ENCODE measurements at regions not wholly inside any gene's neighbourhood (a gene's known extent, or its start where the extent isn't known, plus 50 kb on each side); places are given as distances from the start of the nearest gene placed in this dataset.
"Not testable (repeated sequence)": the region's sequence is repeated elsewhere in the genome, so short reads cannot be mapped to it uniquely, and the experiment has no call there.

DNA sequence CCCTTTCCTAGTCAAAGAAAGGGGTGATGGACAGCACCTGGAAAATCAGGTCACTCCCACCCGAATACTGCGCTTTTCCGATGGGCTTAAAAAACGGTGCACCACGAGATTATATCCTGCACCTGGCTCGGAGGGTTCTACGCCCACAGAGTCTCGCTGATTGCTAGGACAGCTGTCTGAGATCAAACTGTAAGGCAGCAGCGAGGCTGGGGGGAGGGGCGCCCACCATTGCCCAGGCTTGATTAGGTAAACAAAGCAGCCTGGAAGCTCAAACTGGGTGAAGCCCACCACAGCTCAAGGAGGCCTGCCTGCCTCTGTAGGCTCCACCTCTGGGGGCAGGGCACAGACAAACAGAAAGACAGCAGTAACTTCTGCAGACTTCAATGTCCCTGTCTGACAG is 783.4 kb downstream of the NSUN3 start:
- not testable (repeated sequence) for DNase-seq (ENCODE audit: low read depth)

DNA sequence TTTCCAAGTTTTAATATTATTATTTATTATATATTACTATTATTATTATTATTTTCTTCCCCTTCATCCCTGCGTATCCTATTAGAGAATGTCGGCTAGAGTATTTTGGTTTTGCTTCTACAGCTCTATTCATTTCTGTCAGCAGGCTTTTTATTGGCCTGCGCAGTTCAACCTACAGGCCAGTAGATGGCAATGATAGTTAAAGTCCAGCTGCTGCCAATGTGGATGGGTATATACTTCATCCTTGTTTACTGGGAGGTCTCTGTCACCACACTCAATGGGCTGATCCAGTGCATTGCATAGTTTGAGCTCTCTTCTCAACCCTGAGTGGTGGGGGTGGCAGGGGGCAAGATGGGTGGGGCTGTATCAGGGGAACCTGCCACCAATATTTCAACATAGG is 799.8 kb downstream of the NSUN3 start:
- peak; percentile 1 for DNase-seq (ENCODE audit: low read depth)

GRCh38 chr3:94869059-94869547 is 806.2 kb downstream of the NSUN3 start:
- DNase-seq (ENCODE audit: low read depth): no peak

DNA sequence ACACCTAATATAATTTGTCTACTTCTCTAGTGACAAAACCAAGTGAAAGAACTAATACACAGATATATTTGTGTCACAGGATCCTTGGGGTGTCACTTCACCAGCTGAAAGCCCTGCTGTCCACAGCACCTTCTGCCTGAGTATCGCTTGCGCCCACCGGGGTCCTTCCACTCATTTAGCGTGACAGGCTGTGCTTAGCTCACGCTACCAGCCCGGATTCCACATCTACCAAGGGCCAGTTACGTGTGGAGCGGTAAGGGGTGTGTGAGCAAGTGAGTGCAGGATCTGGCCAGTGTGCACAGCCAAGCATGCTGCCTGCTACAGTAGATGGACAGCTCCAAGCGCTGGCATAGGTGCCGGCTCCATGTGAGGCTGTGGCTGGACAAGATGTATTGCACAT is 810.9 kb downstream of the NSUN3 start:
- DNase-seq (ENCODE audit: low read depth): no peak

DNA sequence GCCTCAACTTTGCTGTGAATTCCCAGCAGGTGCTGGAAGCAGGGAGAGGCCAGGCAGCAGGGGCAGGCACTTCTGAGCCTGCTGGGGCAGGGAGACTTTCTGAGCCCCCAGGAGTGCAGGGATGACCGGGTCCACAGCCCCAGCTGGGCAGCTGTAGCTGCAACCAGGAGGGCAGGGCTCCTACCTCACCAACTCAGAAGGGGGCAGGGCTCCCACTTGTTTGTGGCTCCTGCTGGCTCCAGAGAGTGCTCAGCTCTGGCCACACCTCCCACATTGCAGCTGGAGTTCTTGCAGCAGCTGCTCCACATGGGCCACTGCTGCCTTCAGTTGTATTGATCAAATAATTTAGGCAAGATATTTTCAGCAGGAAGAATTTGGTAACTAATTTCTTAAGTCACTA is 812.3 kb downstream of the NSUN3 start:
- DNase-seq (ENCODE audit: low read depth): no peak

GRCh38 chr3:94887065-94887464 is 824.2 kb downstream of the NSUN3 start:
- DNase-seq (ENCODE audit: low read depth): no peak

GRCh38 chr3:94896994-94897393 is 834.1 kb downstream of the NSUN3 start:
- DNase-seq (ENCODE audit: low read depth): no peak

- no peak for DNase-seq (ENCODE audit: low read depth)
Measured at GRCh38 chr3:94904156-94904674, 841.4 kb downstream of the NSUN3 start.

- no peak for DNase-seq (ENCODE audit: low read depth)
Measured at GRCh38 chr3:94909726-94910125, 846.9 kb downstream of the NSUN3 start.

DNA sequence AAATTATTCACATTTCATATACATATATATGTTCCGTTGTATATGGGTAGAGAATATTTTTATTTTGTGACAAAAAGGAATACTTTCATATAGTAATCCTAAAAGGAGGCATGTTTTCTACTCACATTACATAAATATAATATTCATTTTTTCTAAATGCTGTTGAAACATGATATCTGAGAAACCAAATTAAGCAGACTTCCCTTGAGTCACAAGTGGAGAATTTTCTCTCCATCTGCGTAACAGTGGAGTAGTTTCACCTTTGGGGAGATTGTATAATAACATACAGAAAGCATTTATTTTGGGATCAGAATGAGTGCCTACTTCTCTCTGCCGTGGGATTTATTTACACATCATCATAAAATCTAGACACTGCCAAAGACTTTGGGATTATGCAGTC is 849.8 kb downstream of the NSUN3 start:
- DNase-seq (ENCODE audit: low read depth): no peak

GRCh38 chr3:94927175-94927574 is 864.3 kb downstream of the NSUN3 start:
- DNase-seq (ENCODE audit: low read depth): no peak

DNA sequence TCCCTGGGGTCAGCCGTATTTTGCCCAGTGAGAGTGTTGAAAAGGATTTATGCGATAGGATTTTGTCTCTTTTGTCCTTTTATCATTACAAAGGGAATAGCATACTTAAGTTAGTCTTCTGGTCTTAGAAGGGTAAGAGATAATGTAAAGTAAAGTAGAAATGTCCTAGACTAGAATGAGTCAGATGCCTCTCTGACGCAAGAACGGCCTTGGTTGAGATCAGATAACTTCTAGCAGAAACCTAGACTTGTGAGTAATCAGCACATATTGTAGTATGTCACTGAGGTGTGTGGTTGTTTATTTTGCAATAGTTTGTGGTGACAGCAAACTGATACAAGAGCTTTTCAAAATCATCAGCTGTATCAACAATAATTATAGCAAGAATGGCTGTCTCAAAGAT is 866.1 kb downstream of the NSUN3 start:
- DNase-seq (ENCODE audit: low read depth): peak; percentile 1

DNA sequence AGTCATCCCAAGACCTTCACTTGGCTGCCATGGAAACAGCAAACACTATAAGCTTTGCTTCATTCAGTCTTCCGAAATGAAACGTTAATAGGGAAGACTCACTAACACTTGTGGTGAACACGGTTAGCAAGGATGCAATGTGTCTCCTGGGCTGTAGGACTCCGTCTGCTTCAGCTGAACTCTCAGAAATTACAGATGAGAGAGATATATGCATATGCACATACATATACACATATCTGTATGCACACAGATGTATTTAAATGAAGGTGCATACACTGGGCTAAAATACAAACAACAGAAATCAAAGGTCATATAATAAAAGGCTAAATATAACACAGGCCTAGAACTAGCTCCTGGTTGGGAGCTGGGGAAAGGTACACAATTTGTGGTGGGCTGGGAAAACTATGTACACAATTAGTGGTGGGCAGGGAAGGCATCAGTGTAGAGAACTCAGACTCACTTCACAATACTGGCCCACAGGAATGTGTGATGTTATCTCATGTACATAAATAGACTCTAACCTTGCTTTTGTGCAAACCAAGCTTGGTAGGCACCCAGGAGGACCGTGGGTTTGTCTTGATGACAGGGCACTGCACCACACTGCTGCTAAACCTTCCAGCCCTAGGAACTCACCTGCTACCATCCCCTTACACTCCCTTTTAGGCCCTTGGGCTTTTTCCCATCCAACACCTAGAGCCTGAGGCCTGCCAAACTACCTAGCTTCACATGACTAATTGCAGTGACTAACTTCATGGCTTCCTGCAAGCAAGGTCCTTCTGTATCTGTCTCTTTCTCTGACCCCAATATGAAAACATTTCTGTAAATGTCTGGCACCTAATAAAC is 873.1 kb downstream of the NSUN3 start:
- no peak for DNase-seq (ENCODE audit: low read depth)

- DNase-seq (ENCODE audit: low read depth): no peak
Measured at GRCh38 chr3:94937980-94938379, 875.1 kb downstream of the NSUN3 start.

DNA sequence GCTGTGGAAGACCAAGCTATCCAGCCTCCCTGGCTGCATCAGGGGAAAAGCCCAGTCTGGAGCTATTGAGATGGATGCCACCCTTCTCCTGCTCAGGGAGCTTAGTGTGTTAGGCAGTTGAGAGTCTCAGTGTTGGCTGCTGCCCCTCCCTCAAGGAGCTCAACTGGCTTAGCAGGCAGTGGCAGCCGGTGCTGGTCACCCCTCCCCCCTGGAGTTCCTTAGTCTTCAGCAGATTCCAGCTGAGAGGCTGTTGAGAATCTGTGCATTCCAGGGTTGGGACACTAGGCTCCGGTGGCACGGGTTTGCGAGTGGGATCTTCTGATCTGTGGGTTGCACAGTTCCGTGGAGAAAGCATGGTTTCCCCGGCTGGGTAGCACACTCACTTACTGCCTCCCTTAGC is 883.8 kb downstream of the NSUN3 start:
- no peak for DNase-seq (ENCODE audit: low read depth)

GRCh38 chr3:94961423-94962100 is 898.7 kb downstream of the NSUN3 start:
- no peak for DNase-seq (ENCODE audit: low read depth)

DNA sequence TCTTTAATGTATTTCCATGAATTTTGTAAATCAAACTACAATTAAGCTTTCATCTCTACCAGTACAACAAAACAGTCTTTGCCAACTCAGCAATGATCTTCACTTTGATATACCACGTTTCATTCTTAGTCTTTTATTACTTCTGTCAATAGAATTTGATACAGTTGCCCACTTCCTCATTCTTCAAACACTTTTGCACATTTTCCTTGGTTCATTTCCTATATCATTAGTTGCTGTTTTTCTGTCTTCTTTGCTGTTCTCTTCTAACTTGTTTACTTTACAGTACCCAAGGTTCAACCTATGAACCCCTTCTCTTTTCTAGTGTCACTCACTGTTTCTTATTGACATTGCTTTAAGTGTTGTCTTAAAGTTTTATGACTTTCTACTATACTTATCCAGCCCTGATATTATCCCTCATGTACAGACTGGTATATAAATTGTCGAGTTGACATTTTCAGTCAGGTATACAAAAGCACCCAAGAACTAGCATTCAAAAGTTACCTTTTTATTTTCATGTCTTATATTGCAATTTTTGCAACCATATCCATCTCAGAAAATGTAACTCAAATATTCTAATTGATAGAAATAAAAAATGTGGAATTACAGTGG is 903.1 kb downstream of the NSUN3 start:
- DNase-seq (ENCODE audit: low read depth): no peak

DNA sequence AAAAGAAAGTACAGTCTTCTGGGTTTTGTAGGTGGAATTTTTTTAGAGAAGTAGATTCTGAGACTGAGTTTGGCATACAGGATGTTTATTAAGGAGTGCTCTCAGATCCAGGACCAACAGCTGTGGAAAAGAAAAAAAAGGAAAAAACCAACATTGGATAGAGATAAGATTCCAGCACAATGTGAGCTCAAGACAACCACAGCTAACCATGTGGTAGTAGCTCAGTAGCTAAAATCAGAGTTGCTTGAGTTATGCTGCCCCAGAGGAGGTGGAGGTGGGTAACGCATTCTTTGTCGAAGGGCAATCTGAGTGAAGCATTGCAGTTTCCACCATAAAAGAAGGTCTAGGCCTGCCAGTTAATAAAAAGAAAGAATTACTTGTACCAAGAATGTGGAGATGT is 904.3 kb downstream of the NSUN3 start:
- DNase-seq (ENCODE audit: low read depth): no peak

GRCh38 chr3:94968519-94968918 is 905.7 kb downstream of the NSUN3 start:
- DNase-seq (ENCODE audit: low read depth): no peak

- no peak for DNase-seq (ENCODE audit: low read depth)
Measured at GRCh38 chr3:94972066-94972465, 909.2 kb downstream of the NSUN3 start.

DNA sequence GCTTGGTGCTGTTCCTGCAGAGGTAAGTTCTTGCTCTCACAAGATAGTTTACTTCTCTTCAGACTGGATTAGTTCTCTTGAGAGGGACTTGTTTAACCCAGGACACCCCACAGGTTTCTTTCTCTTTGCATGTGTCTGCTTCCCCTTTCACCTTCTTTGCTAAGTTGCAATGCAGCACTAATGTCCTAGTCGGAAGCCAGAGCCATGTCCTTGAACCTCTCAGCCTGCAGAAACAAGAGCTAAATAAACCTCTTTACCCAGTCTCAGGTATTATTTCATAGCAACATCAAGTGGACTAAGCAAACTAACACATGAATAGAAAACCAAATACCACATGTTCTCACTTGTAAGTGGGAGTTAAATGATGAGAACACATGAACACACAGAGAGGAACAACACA is 915.2 kb downstream of the NSUN3 start:
- no peak for DNase-seq (ENCODE audit: low read depth)

- no peak for DNase-seq (ENCODE audit: low read depth)
Measured at GRCh38 chr3:94985778-94986177, 922.9 kb downstream of the NSUN3 start.
